H1 (cell line): ENCODE measurements at regions not wholly inside any gene's neighbourhood (a gene's known extent, or its start where the extent isn't known, plus 50 kb on each side); places are given as distances from the start of the nearest gene placed in this dataset.

ENCODE experiments used
- CTCF ChIA-PET: fragments of 300-600 bp; sonication (Branson Sonifier 250); formaldehyde crosslinking; loops from one replicate; lab custom pipeline; 2021; ENCODE audit not compliant: partially characterized antibody; lab: Charles Lee
- POLR2A ChIA-PET: fragments of 300-600 bp; sonication (Branson Sonifier 250); formaldehyde crosslinking; loops from one replicate; lab custom pipeline; 2021; ENCODE audit warnings: inconsistent platforms; ENCODE audit not compliant: partially characterized antibody; lab: Charles Lee
- DNase-seq, 2 experiments: peaks; one replicate each; pipeline versions ENCODE4 v3.0.0 to v3.0.0-alpha.2; 2010 to 2022; ENCODE audit warnings: low spot score in 2 of 2, low read depth in 1 of 2, mixed read lengths in 1 of 2
- FAIRE-seq: peaks from 2 replicates; lab custom pipeline; 2011; peaks lifted over from hg19 to GRCh38; lab: Jason Lieb, UNC
- H2AFZ ChIP-seq: 2 replicates; pipeline ENCODE4 v1.8.1; 2012; ENCODE audit warnings: low read length, inconsistent platforms
- H2AK5ac ChIP-seq: 2 replicates; pipeline ENCODE4 v1.6.1; 2013; ENCODE audit warnings: low read depth, low read length
- H2BK120ac ChIP-seq: replicated peaks from 2 replicates; pipeline ENCODE3; 2013; ENCODE audit warnings: low read depth, low read length, inconsistent platforms
- H2BK12ac ChIP-seq: 2 replicates; pipeline ENCODE4 v1.6.1; 2013; ENCODE audit warnings: low read depth, low read length
- H2BK15ac ChIP-seq: 2 replicates; pipeline ENCODE4 v1.6.1; 2013; ENCODE audit warnings: low read length
- H2BK20ac ChIP-seq: 2 replicates; pipeline ENCODE4 v1.6.1; 2013; ENCODE audit warnings: low read length
- H2BK5ac ChIP-seq: 2 replicates; pipeline ENCODE4 v1.6.1; 2013; ENCODE audit warnings: low read depth, low read length
- H3K14ac ChIP-seq: 2 replicates; pipeline ENCODE4 v1.6.1; 2013; ENCODE audit warnings: inconsistent platforms; ENCODE audit not compliant: insufficient read length
- H3K18ac ChIP-seq: 2 replicates; pipeline ENCODE4 v1.6.1; 2013; ENCODE audit warnings: low read length; ENCODE audit errors: extremely low read depth
- H3K23ac ChIP-seq: 2 replicates; pipeline ENCODE4 v1.6.1; 2013; ENCODE audit warnings: inconsistent platforms; ENCODE audit not compliant: insufficient read length
- H3K23me2 ChIP-seq: 2 replicates; pipeline ENCODE4 v1.6.1; 2013; ENCODE audit warnings: low read depth, low read length
- H3K27ac ChIP-seq: 2 replicates; pipeline ENCODE4 v1.6.1; 2011; ENCODE audit warnings: low read depth, low read length, inconsistent platforms
- H3K27me3 ChIP-seq, 4 experiments: replicated peaks in 1 of 4; 1 replicate in 1 of 4; 2 replicates in 3 of 4; pipeline versions ENCODE4 v1.6.1 to v1.8.1; 2011 to 2013; ENCODE audit warnings: low read length in 3 of 4, mild to moderate bottlenecking in 3 of 4, inconsistent platforms in 2 of 4, mixed read lengths in 2 of 4, moderate library complexity in 1 of 4; ENCODE audit not compliant: control insufficient read depth in 3 of 4, insufficient read depth in 3 of 4; ENCODE audit errors: extremely low read depth in 1 of 4
- H3K36me3 ChIP-seq, 4 experiments: 2 replicates each; pipeline versions ENCODE4 v1.6.1 to v1.8.1; 2011 to 2013; ENCODE audit warnings: mild to moderate bottlenecking in 4 of 4, low read length in 3 of 4, moderate library complexity in 2 of 4, control low read depth in 1 of 4, inconsistent platforms in 1 of 4; ENCODE audit not compliant: insufficient read depth in 4 of 4, control insufficient read depth in 2 of 4
- H3K4ac ChIP-seq: replicated peaks from 2 replicates; pipeline ENCODE3; 2013; ENCODE audit warnings: low read length, low read depth, mixed read lengths, inconsistent platforms; ENCODE audit not compliant: insufficient read length
- H3K4me1 ChIP-seq, 4 experiments: replicated peaks in 1 of 4; 1 replicate in 1 of 4; 2 replicates in 3 of 4; pipeline versions ENCODE4 v1.6.1 to v1.8.1; 2011 to 2013; ENCODE audit warnings: low read length in 3 of 4, inconsistent platforms in 2 of 4, mixed read lengths in 1 of 4; ENCODE audit not compliant: insufficient read depth in 4 of 4, control insufficient read depth in 3 of 4
- H3K4me2 ChIP-seq, 2 experiments: 2 replicates each; pipeline versions ENCODE4 v1.6.1 to v1.8.1; 2011 to 2013; ENCODE audit warnings: low read depth in 2 of 2, low read length in 2 of 2, control low read depth in 1 of 2, inconsistent platforms in 1 of 2, mild to moderate bottlenecking in 1 of 2; ENCODE audit not compliant: insufficient read depth in 1 of 2
- H3K4me3 ChIP-seq, 4 experiments: fragments of 200-600, 300-600 bp in 1 of 4; sonication (generic), shearing (Covaris generic), sonication (Bioruptor Twin) in 1 of 4; 2 replicates each; pipeline versions ENCODE4 v1.5.1 to v1.8.1; 2011 to 2016; ENCODE audit warnings: low read length in 4 of 4, low read depth in 3 of 4, control low read depth in 2 of 4, inconsistent platforms in 2 of 4, mild to moderate bottlenecking in 2 of 4, mixed read lengths in 1 of 4, moderate library complexity in 1 of 4; ENCODE audit not compliant: insufficient read depth in 2 of 4; ENCODE audit errors: extremely low read depth in 1 of 4
- H3K56ac ChIP-seq: replicated peaks from 2 replicates; pipeline ENCODE3; 2013; ENCODE audit warnings: low read depth, mild to moderate bottlenecking, mixed read lengths, low read length, inconsistent platforms; ENCODE audit not compliant: insufficient read length
- H3K79me1 ChIP-seq: 2 replicates; pipeline ENCODE4 v1.6.1; 2013; ENCODE audit warnings: low read depth, low read length, control low read depth
- H3K79me2 ChIP-seq, 2 experiments: 2 replicates each; pipeline versions ENCODE4 v1.6.1 to v1.8.1; 2012 to 2013; ENCODE audit warnings: low read length in 2 of 2, mild to moderate bottlenecking in 2 of 2, inconsistent platforms in 1 of 2; ENCODE audit not compliant: insufficient read depth in 2 of 2, control insufficient read depth in 1 of 2
- H3K9ac ChIP-seq, 4 experiments: replicated peaks in 1 of 4; 1 replicate in 1 of 4; 2 replicates in 3 of 4; pipeline versions ENCODE4 v1.6.1 to v1.8.1; 2011 to 2013; ENCODE audit warnings: low read depth in 3 of 4, low read length in 3 of 4, control low read depth in 2 of 4, mild to moderate bottlenecking in 2 of 4, moderate library complexity in 2 of 4, inconsistent platforms in 1 of 4; ENCODE audit errors: extremely low read depth in 1 of 4
- H3K9me3 ChIP-seq, 2 experiments: 2 replicates each; pipeline versions ENCODE4 v1.6.1 to v1.8.1; 2012 to 2013; ENCODE audit warnings: mild to moderate bottlenecking in 2 of 2, moderate library complexity in 2 of 2, control low read depth in 1 of 2, inconsistent platforms in 1 of 2, low read depth in 1 of 2, low read length in 1 of 2, mixed read lengths in 1 of 2; ENCODE audit not compliant: insufficient read depth in 2 of 2
- H4K20me1 ChIP-seq, 2 experiments: replicated peaks in 1 of 2; 2 replicates each; pipeline versions ENCODE3 to v1.8.1; 2011 to 2013; ENCODE audit warnings: inconsistent platforms in 2 of 2, low read length in 2 of 2, mild to moderate bottlenecking in 1 of 2; ENCODE audit not compliant: insufficient read depth in 2 of 2, control insufficient read depth in 1 of 2
- H4K5ac ChIP-seq: 2 replicates; pipeline ENCODE4 v1.6.1; 2013; ENCODE audit warnings: low read length, low read depth, mixed read lengths, inconsistent platforms; ENCODE audit not compliant: insufficient read length
- H4K8ac ChIP-seq: 2 replicates; pipeline ENCODE4 v1.8.0; 2013; ENCODE audit warnings: mild to moderate bottlenecking, moderate library complexity, low read length, inconsistent platforms; ENCODE audit not compliant: insufficient read depth; ENCODE audit errors: extremely low read depth
- H4K91ac ChIP-seq: replicated peaks from 2 replicates; pipeline ENCODE3; 2013; ENCODE audit warnings: low read length, mixed read lengths, inconsistent platforms; ENCODE audit not compliant: insufficient read length
- ASH2L ChIP-seq: fragments of 200-600, 300-600 bp; sonication (generic); IDR thresholded peaks from one replicate; pipeline ENCODE4 v1.7.1; 2017; ENCODE audit warnings: low read length
- CEBPB ChIP-seq: IDR thresholded peaks from 2 replicates; pipeline ENCODE4 v1.6.1; 2012; ENCODE audit warnings: low read depth, low read length
- CTBP2 ChIP-seq: IDR thresholded peaks from 2 replicates; pipeline ENCODE4 v1.7.0; 2011; ENCODE audit warnings: borderline replicate concordance, mild to moderate bottlenecking, moderate library complexity, mixed read lengths, low read length; ENCODE audit not compliant: insufficient read depth, insufficient read length
- GABPA ChIP-seq: IDR thresholded peaks from 2 replicates; pipeline ENCODE4 v1.6.1; 2011; ENCODE audit warnings: mild to moderate bottlenecking, low read length, moderate library complexity, borderline replicate concordance; ENCODE audit not compliant: insufficient read depth
- GTF2F1 ChIP-seq: IDR thresholded peaks from 2 replicates; pipeline ENCODE4 v1.6.1; 2012; ENCODE audit warnings: low read depth, low read length, improper control_type of control experiment, borderline replicate concordance
- HDAC2 ChIP-seq, 2 experiments: fragments of 300-600 bp in 1 of 2; sonication (generic) in 1 of 2; IDR thresholded peaks; 2 replicates each; pipeline ENCODE4 v1.6.1; 2011 to 2012; ENCODE audit warnings: low read depth in 2 of 2, low read length in 2 of 2, mild to moderate bottlenecking in 2 of 2, moderate library complexity in 2 of 2, borderline replicate concordance in 1 of 2, inconsistent platforms in 1 of 2
- JUND ChIP-seq: IDR thresholded peaks from 2 replicates; pipeline ENCODE4 v1.6.1; 2011; ENCODE audit warnings: mild to moderate bottlenecking, improper control_type of control experiment, low read length
- SAP30 ChIP-seq: fragments of 300-600 bp; sonication (generic); IDR thresholded peaks from 2 replicates; pipeline ENCODE4 v1.7.1; 2012; ENCODE audit warnings: low read length, moderate library complexity, mild to moderate bottlenecking, inconsistent platforms; ENCODE audit not compliant: insufficient read depth, insufficient replicate concordance
- SIN3A ChIP-seq, 2 experiments: IDR thresholded peaks in 1 of 2; conservative IDR thresholded peaks in 1 of 2; 2 replicates each; pipeline ENCODE4 v1.6.1; 2011 to 2012; ENCODE audit warnings: low read length in 2 of 2, improper control_type of control experiment in 1 of 2, low read depth in 1 of 2, mild to moderate bottlenecking in 1 of 2
- SP1 ChIP-seq: IDR thresholded peaks from 2 replicates; pipeline ENCODE4 v1.6.1; 2011; ENCODE audit warnings: low read depth, low read length
- SP2 ChIP-seq: IDR thresholded peaks from 2 replicates; pipeline ENCODE4 v1.6.1; 2012; ENCODE audit warnings: mild to moderate bottlenecking, low read length, inconsistent platforms
- SRF ChIP-seq: IDR thresholded peaks from 2 replicates; pipeline ENCODE4 v1.6.1; 2011; ENCODE audit warnings: mild to moderate bottlenecking, low read depth, low read length, moderate library complexity
- SUZ12 ChIP-seq: fragments of 200-600 bp; sonication (generic); IDR thresholded peaks from 2 replicates; pipeline ENCODE4 v1.6.1; 2012; ENCODE audit warnings: mild to moderate bottlenecking, inconsistent platforms, low read length, moderate library complexity, mixed read lengths
- WGBS, 2 experiments: shearing (Covaris generic) in 1 of 2; methylation state at CpG; one replicate each; pipeline versions ENCODE4 v1.1.6 to v1.1.7; 2013 to 2015; ENCODE audit warnings: low lambda C conversion rate in 2 of 2, mixed read lengths in 2 of 2, inconsistent platforms in 1 of 2, low coverage in 1 of 2, missing lambda C conversion rate in 1 of 2; ENCODE audit not compliant: insufficient replicate concordance in 2 of 2, insufficient coverage in 1 of 2, insufficient read length in 1 of 2; ENCODE audit errors: extremely low coverage in 1 of 2, missing lambda C conversion rate in 1 of 2; 5-methylcytosine and 5-hydroxymethylcytosine counted together
- TF ChIP-seq, protein P1 (sequence below): IDR thresholded peaks from 2 replicates; pipeline ENCODE4 v1.6.1; 2012; ENCODE audit warnings: inconsistent platforms

GRCh38 chr2:42984617-42985016, 192.2 kb upstream of the HAAO start:
- Histone ChIP-seq H3K9me3 (no peaks in the 10 kb centered on the region), H2BK5ac (no peak overlapping the region), H3K27me3 (no peaks in the 10 kb centered on the region), H3K23me2 (no peaks in the 10 kb centered on the region), H3K4me1 (no peaks in the 10 kb centered on the region), H4K8ac (no peak overlapping the region), H3K23ac (no peak overlapping the region), H3K9ac (no peak overlapping the region), H3K4ac (no peak overlapping the region), H4K20me1 (no peaks in the 10 kb centered on the region), H3K27ac (no peak overlapping the region), H3K18ac (no peak overlapping the region), H2BK120ac (no peak overlapping the region), H4K5ac (no peak overlapping the region), H3K4me2 (no peak overlapping the region), H2BK12ac (no peak overlapping the region), H3K79me1 (no peaks in the 10 kb centered on the region), H2BK20ac (no peak overlapping the region), H2AFZ (no peak overlapping the region), H3K14ac (no peak overlapping the region), H2AK5ac (no peak overlapping the region), H3K4me3 (no peak overlapping the region), H3K79me2 (no peaks in the 10 kb centered on the region), H3K36me3 (no peaks in the 10 kb centered on the region), H2BK15ac (no peak overlapping the region), H4K91ac (no peak overlapping the region), H3K56ac (no peak overlapping the region)
- WGBS, 2 experiments = 92% methylated on average over 6 of the region's 6 CpGs; no CpG with 5 or more reads in 1 of the 2 experiments
- FAIRE-seq (no peak), DNase-seq (no peak)
- CTCF ChIA-PET = interaction anchor here (1.2 to 1.3 kb wide), 2 partner anchors 39 to 59 kb away, joined by 3 to 4 read pairs; no protein-coding TSS in a partner anchor
- POLR2A ChIA-PET = no interaction called here
- TF ChIP-seq ASH2L = no peak
- no peak for TF ChIP-seq SP1
- TF ChIP-seq HDAC2 (IDR thresholded peaks at IDR 0.05; ENCODE audit: borderline replicate concordance in 1 of 2, low read depth in 2 of 2, low read length in 2 of 2) = no peak
- no peak for TF ChIP-seq SUZ12
- no peak for TF ChIP-seq GTF2F1
- TF ChIP-seq SRF = no peak
- TF ChIP-seq CEBPB = no peak
- TF ChIP-seq GABPA = no peak
- no peak for TF ChIP-seq CTBP2
- TF ChIP-seq SP2 = no peak
- TF ChIP-seq, protein P1, sequence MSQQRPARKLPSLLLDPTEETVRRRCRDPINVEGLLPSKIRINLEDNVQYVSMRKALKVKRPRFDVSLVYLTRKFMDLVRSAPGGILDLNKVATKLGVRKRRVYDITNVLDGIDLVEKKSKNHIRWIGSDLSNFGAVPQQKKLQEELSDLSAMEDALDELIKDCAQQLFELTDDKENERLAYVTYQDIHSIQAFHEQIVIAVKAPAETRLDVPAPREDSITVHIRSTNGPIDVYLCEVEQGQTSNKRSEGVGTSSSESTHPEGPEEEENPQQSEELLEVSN = no peak
- no peak for TF ChIP-seq SIN3A (conservative IDR thresholded peaks at IDR 0.05 in 1 of 2, IDR thresholded peaks at IDR 0.05 in 1 of 2; ENCODE audit: low read depth in 1 of 2, low read length in 2 of 2)
- no peak for TF ChIP-seq JUND
- TF ChIP-seq SAP30 = no peak
